ENCODE measurements at regions not wholly inside any gene's neighbourhood (a gene's known extent, or its start where the extent isn't known, plus 50 kb on each side); places are given as distances from the start of the nearest gene placed in this dataset.

GRCh38 chr3:165378761-165379160 lies 182.6 kb upstream of the SLITRK3 start:
- DNase-seq, result no peak
- Histone ChIP-seq H3K27me3 (no peaks in the 10 kb centered on the region), H3K36me3 (no peaks in the 10 kb centered on the region), H3K9me3 (no peaks in the 10 kb centered on the region), H3K4me1 (no peaks in the 10 kb centered on the region), H3K4me3 (no peak overlapping the region), H3K27ac (no peak overlapping the region)
- WGBS, 5 donors, result 55 to 63% (median 62%) methylated on average over 2 of the region's 2 CpGs
- intact Hi-C loops (cut with DNase I; ENCODE audit: low total_unique reads), result no loop called here
- TF ChIP-seq POLR2A (IDR thresholded peaks at IDR 0.05) (no peak), CTCF (IDR thresholded peaks at IDR 0.05) (no peak), EP300 (IDR thresholded peaks at IDR 0.05) (no peak), POLR2AphosphoS5 (IDR thresholded peaks at IDR 0.05) (no peak)

GRCh38 chr3:165359005-165359404 lies 162.8 kb upstream of the SLITRK3 start:
- no peaks in the 10 kb centered on the region for H3K4me1 ChIP-seq
- H3K36me3 ChIP-seq, result no peaks in the 10 kb centered on the region
- WGBS, 5 donors, result 38 to 57% (median 46%) methylated on average over 3 of the region's 3 CpGs
- no peak for DNase-seq
- no peak for TF ChIP-seq POLR2A (IDR thresholded peaks at IDR 0.05)
- no peak for TF ChIP-seq CTCF (IDR thresholded peaks at IDR 0.05)
- no peak for TF ChIP-seq POLR2AphosphoS5 (IDR thresholded peaks at IDR 0.05)
- no peak for TF ChIP-seq EP300 (IDR thresholded peaks at IDR 0.05)
- no peak overlapping the region for H3K4me3 ChIP-seq
- no peak overlapping the region for H3K27ac ChIP-seq
- H3K27me3 ChIP-seq, result no peaks in the 10 kb centered on the region
- no peaks in the 10 kb centered on the region for H3K9me3 ChIP-seq
- intact Hi-C loops (cut with DNase I; ENCODE audit: low total_unique reads), result no loop called here

- WGBS, 5 donors, result 80 to 89% (median 88%) methylated on average over 5 of the region's 5 CpGs
- intact Hi-C loops (cut with DNase I; ENCODE audit: low total_unique reads), result no loop called here
- H3K27me3 ChIP-seq, result no peaks in the 10 kb centered on the region
- H3K27ac ChIP-seq, result no peak overlapping the region
- no peaks in the 10 kb centered on the region for H3K36me3 ChIP-seq
- DNase-seq, result no peak
- no peak overlapping the region for H3K4me3 ChIP-seq
- no peaks in the 10 kb centered on the region for H3K4me1 ChIP-seq
- peaks cover 0 to 5% (median 0%) of the 10 kb centered on the region in 4 donors for H3K9me3 ChIP-seq
- TF ChIP-seq POLR2A (IDR thresholded peaks at IDR 0.05) (no peak), CTCF (IDR thresholded peaks at IDR 0.05) (no peak), POLR2AphosphoS5 (IDR thresholded peaks at IDR 0.05) (no peak), EP300 (IDR thresholded peaks at IDR 0.05) (no peak)
Observed at GRCh38 chr3:165355316-165355715, 159.1 kb upstream of the SLITRK3 start.

- H3K27me3 ChIP-seq, result no peaks in the 10 kb centered on the region
- H3K4me1 ChIP-seq, result no peaks in the 10 kb centered on the region
- TF ChIP-seq EP300 (IDR thresholded peaks at IDR 0.05) (no peak), POLR2AphosphoS5 (IDR thresholded peaks at IDR 0.05) (no peak), POLR2A (IDR thresholded peaks at IDR 0.05) (no peak), CTCF (IDR thresholded peaks at IDR 0.05) (no peak)
- no peak overlapping the region for H3K4me3 ChIP-seq
- H3K9me3 ChIP-seq, result peaks cover 0 to 5% (median 0%) of the 10 kb centered on the region in 4 donors
- no peak overlapping the region for H3K27ac ChIP-seq
- DNase-seq, result peak in 1 of 2 donors; percentile 1
- 53 to 62% (median 57%) methylated on average over 4 of the region's 4 CpGs for WGBS, 5 donors
- intact Hi-C loops (cut with DNase I; ENCODE audit: low total_unique reads), result no loop called here
- no peaks in the 10 kb centered on the region for H3K36me3 ChIP-seq
Observed at GRCh38 chr3:165347526-165347925, 151.3 kb upstream of the SLITRK3 start.

All from stomach (tissue), 8 donors.